Lower leg skin (tissue), 3 donors: ENCODE measurements at regions not wholly inside any gene's neighbourhood (a gene's known extent, or its start where the extent isn't known, plus 50 kb on each side); places are given as distances from the start of the nearest gene placed in this dataset.

Experiments
- CTCF ChIP-seq, 3 donors: fragments of 450-650 bp; IDR thresholded peaks; one replicate each; pipeline ENCODE4 v1.5.1; 2016; ENCODE audit warnings: antibody characterized with exemption in 3 of 3, mild to moderate bottlenecking in 3 of 3, moderate library complexity in 2 of 3
- POLR2A ChIP-seq, 2 donors: fragments of 450-650 bp; IDR thresholded peaks; one replicate each; pipeline ENCODE4 v1.6.1; 2016 to 2017; ENCODE audit warnings: antibody characterized with exemption in 2 of 2, mild to moderate bottlenecking in 1 of 2, moderate library complexity in 1 of 2

- TF ChIP-seq CTCF (IDR thresholded peaks at IDR 0.05) (no peak), POLR2A (IDR thresholded peaks at IDR 0.05) (no peak)
Measured at GRCh38 chr6:68575765-68576439, 59.2 kb upstream of the ADGRB3 start.
